ENCODE measurements at regions not wholly inside any gene's neighbourhood (a gene's known extent, or its start where the extent isn't known, plus 50 kb on each side); places are given as distances from the start of the nearest gene placed in this dataset.

- DNase-seq (ENCODE audit: low read depth), result no peak
Observed at GRCh38 chr5:161030229-161030628, 178.2 kb upstream of the ATP10B start.

GRCh38 chr5:161027763-161028162 lies 175.8 kb upstream of the ATP10B start:
- H3K4me3 ChIP-seq (ENCODE audit: low read depth, low read length), result no peak overlapping the region
- no peak for DNase-seq (ENCODE audit: low read depth)
- TF ChIP-seq CTCF (conservative IDR thresholded peaks at IDR 0.05; ENCODE audit: low read depth, low read length), result no peak

More at GRCh38 chr5:161030229-161030628, 178.2 kb upstream of the ATP10B start:
- no peak overlapping the region for H3K4me3 ChIP-seq (ENCODE audit: low read depth, low read length)
- no peak for TF ChIP-seq CTCF (conservative IDR thresholded peaks at IDR 0.05; ENCODE audit: low read depth, low read length)

GRCh38 chr5:161023551-161023950 lies 171.5 kb upstream of the ATP10B start:
- no peak for TF ChIP-seq CTCF (conservative IDR thresholded peaks at IDR 0.05; ENCODE audit: low read depth, low read length)
- no peak overlapping the region for H3K4me3 ChIP-seq (ENCODE audit: low read depth, low read length)
- DNase-seq (ENCODE audit: low read depth), result no peak

- no peak for TF ChIP-seq CTCF (conservative IDR thresholded peaks at IDR 0.05; ENCODE audit: low read depth, low read length)
- H3K4me3 ChIP-seq (ENCODE audit: low read depth, low read length), result no peak overlapping the region
- DNase-seq (ENCODE audit: low read depth), result no peak
Observed at GRCh38 chr5:161022151-161022550, 170.1 kb upstream of the ATP10B start.

- DNase-seq (ENCODE audit: low read depth), result no peak
- H3K4me3 ChIP-seq (ENCODE audit: low read depth, low read length), result no peak overlapping the region
- no peak for TF ChIP-seq CTCF (conservative IDR thresholded peaks at IDR 0.05; ENCODE audit: low read depth, low read length)
Observed at GRCh38 chr5:161009817-161010216, 157.8 kb upstream of the ATP10B start.

- H3K4me3 ChIP-seq (ENCODE audit: low read depth, low read length), result no peak overlapping the region
- no peak for DNase-seq (ENCODE audit: low read depth)
- TF ChIP-seq CTCF (conservative IDR thresholded peaks at IDR 0.05; ENCODE audit: low read depth, low read length), result no peak
Observed at GRCh38 chr5:161009194-161009593, 157.2 kb upstream of the ATP10B start.

- no peak overlapping the region for H3K4me3 ChIP-seq (ENCODE audit: low read depth, low read length)
- no peak for DNase-seq (ENCODE audit: low read depth)
- TF ChIP-seq CTCF (conservative IDR thresholded peaks at IDR 0.05; ENCODE audit: low read depth, low read length), result no peak
Observed at GRCh38 chr5:161007879-161008278, 155.9 kb upstream of the ATP10B start.

Data from choroid plexus epithelial cell (primary cell).